Muscle layer of colon (tissue), 2 donors: ENCODE measurements at regions not wholly inside any gene's neighbourhood (a gene's known extent, or its start where the extent isn't known, plus 50 kb on each side); places are given as distances from the start of the nearest gene placed in this dataset.
"Not testable (repeated sequence)": the region's sequence is repeated elsewhere in the genome, so short reads cannot be mapped to it uniquely, and the experiment has no call there.

Source experiments
- H3K27ac ChIP-seq: one replicate; pipeline ENCODE4 v1.7.0; 2013; ENCODE audit warnings: low read depth, mild to moderate bottlenecking, low read length, moderate library complexity
- H3K27me3 ChIP-seq, 2 donors: one replicate each; pipeline ENCODE4 v1.7.0; 2013; ENCODE audit warnings: low read length in 2 of 2, mild to moderate bottlenecking in 2 of 2; ENCODE audit not compliant: insufficient read depth in 2 of 2, control insufficient read depth in 1 of 2
- H3K36me3 ChIP-seq: one replicate; pipeline ENCODE4 v1.7.0; 2013; ENCODE audit warnings: mild to moderate bottlenecking, low read length; ENCODE audit not compliant: insufficient read depth
- H3K4me1 ChIP-seq: one replicate; pipeline ENCODE4 v1.7.0; 2013; ENCODE audit warnings: mild to moderate bottlenecking, low read length; ENCODE audit not compliant: insufficient read depth
- H3K4me3 ChIP-seq, 2 donors: one replicate each; pipeline ENCODE4 v1.7.0; 2013; ENCODE audit warnings: low read length in 2 of 2, low read depth in 1 of 2, mild to moderate bottlenecking in 1 of 2, moderate library complexity in 1 of 2
- H3K9ac ChIP-seq: one replicate; pipeline ENCODE4 v1.7.0; 2013; ENCODE audit warnings: low read length
- H3K9me3 ChIP-seq: one replicate; pipeline ENCODE4 v1.7.0; 2013; ENCODE audit warnings: mild to moderate bottlenecking, low read length
- donor health status: abdominal sarcoma.
- donor health status: Adenocarcinoma of cecum.

DNA sequence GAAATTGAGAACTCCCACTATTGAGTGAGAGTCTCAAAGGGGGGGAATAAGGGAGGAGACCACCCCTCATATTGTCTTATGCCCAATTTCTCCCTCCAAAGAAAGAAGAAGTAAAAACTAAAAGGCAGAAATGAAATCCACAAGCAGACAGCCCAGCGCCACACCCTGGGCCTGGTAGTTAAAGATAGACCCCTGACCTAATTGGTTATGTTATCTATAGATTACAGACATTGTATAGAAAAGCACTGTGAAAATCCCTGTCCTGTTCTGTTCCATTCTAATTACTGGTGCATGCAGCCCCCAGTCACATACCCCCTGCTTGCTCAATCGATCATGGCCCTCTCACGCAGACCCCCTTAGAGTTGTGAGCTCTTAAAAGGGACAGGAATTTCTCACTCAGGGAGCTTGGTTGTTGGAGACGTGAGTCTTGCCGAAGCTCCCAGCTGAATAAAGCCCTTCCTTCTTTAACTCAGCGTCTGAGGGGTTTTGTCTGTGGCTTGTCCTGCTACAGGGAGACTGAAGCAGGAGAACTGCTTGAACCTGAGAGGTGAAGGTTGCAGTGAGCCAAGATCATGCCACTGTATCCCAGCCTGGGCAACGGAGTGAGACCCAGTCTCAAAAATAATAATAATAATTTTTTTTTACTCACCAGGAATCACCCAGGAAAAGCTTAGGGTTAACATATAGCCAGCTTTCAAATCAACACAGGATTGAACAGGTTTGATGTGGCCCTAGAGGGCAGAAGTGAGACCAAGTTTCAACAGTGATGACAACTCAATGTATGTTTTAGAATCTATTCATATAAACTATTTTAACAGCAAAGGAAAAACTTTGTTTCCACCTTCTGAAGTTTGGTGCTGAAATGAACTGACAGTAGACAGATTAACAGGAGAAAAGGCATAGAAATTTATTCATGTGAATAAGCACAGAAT is 181.4 kb upstream of the NDUFV2 start:
- H3K27ac ChIP-seq, H3K9me3 ChIP-seq, H3K4me3 ChIP-seq, H3K4me1 ChIP-seq, H3K9ac ChIP-seq, H3K36me3 ChIP-seq, H3K27me3 ChIP-seq: not testable (repeated sequence)

DNA sequence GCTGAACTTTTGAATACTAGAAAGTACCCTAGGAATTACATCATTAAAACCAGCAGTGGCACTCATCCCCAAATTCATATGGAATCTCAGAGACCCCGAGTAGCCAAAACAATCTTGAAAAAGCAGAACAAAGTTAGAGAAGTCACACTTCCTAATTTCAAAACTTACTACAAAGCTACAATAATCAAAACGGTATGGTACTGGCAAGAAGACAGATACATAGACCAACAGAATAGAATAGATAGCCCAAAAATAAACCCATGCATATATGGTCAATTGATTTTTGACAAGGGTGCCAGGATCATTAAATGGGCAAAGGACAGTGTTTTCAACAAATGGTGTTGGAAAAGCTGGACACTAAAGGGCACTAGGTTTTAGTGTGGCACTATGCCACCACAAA is 176.0 kb upstream of the NDUFV2 start:
- Histone ChIP-seq H3K36me3 (no peaks in the 10 kb centered on the region), H3K27me3 (no peaks in the 10 kb centered on the region), H3K9ac (no peak overlapping the region), H3K9me3 (no peaks in the 10 kb centered on the region), H3K4me3 (no peak overlapping the region), H3K4me1 (no peaks in the 10 kb centered on the region), H3K27ac (no peak overlapping the region)

- H3K27me3 ChIP-seq: no peaks in the 10 kb centered on the region
- H3K4me3 ChIP-seq: no peak overlapping the region
- no peak overlapping the region for H3K9ac ChIP-seq
- H3K36me3 ChIP-seq: no peaks in the 10 kb centered on the region
- H3K27ac ChIP-seq: no peak overlapping the region
- no peaks in the 10 kb centered on the region for H3K9me3 ChIP-seq
- no peaks in the 10 kb centered on the region for H3K4me1 ChIP-seq
Observed at GRCh38 chr18:8928044-8928443, 174.5 kb upstream of the NDUFV2 start.

DNA sequence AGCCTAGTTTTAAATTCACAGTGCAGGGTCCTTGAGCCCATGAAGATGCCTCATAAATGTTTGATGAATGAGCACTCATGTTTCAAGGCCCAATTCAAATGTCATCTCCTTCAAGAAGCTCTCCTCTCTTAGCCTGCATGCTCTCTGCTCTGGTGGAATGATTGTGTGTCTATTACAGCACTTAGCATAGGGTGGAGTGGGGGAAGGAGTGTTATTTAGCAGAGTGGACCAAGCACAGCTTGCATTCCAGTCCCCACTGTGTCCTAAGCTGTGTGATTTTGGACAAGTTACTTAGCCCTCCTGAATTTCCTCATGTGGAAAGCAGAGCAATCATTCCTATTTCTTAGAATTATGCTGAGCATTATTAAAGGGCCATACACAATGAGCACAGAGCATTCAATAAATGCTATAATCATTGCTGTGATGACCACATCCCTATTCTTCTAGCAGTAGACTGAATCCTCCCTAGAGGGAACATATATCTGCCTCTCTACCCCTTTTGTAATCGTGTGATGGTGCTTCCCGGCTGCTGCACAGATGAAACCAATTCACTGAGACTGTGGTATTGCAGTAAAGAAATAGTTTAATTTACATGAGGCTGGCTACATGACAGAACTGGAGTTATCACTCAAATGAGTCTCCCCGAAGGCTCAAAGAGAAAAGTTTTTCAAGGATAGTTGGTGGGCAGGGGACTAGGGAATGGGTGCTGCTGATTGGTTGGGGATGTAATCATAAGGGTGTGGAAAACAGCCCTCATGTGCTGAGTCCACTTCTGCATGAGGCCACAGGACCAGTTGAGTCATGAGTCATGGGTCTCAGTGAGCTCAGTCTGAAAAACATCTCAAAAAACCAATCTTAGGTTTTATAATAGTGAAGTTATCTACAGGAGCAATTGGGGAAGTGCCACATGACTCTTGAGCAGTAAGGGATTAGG is 173.4 kb upstream of the NDUFV2 start:
- no peak overlapping the region for H3K27ac ChIP-seq
- no peaks in the 10 kb centered on the region for H3K36me3 ChIP-seq
- no peaks in the 10 kb centered on the region for H3K4me1 ChIP-seq
- H3K27me3 ChIP-seq: no peaks in the 10 kb centered on the region
- H3K9ac ChIP-seq: no peak overlapping the region
- H3K9me3 ChIP-seq: no peaks in the 10 kb centered on the region
- H3K4me3 ChIP-seq: no peak overlapping the region

DNA sequence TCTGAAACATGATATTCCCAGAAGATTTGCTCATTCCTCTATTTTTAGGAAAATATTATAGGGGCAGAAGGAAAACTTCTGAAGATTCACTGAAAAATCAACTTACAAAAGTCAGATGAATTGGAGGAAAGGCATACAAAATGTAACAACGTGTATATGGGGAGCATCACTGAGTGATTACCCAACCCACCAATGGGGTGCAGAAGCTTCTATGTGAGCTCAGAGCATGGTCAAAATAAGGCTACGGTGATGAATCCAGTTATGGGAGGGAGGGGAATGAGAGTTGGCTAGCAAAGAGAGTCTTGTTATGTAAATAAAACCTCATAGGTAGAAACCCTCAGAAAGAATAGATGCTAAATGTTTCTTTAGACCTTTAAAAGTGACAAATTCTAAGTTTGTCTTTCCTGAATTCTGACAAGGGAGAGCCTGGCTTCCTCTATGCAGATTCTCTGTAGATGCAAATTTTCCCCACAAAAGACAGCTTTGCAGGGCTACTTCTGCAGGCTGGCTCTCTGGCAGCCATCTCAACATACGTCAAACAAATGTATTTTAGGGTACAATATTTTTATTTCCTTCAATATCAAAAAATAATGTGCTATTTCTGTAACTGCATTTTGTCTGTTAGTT is 171.4 kb upstream of the NDUFV2 start:
- no peak overlapping the region for H3K9ac ChIP-seq
- H3K4me1 ChIP-seq: no peaks in the 10 kb centered on the region
- H3K27me3 ChIP-seq: no peaks in the 10 kb centered on the region
- no peaks in the 10 kb centered on the region for H3K9me3 ChIP-seq
- H3K36me3 ChIP-seq: no peaks in the 10 kb centered on the region
- H3K4me3 ChIP-seq: no peak overlapping the region
- no peak overlapping the region for H3K27ac ChIP-seq

DNA sequence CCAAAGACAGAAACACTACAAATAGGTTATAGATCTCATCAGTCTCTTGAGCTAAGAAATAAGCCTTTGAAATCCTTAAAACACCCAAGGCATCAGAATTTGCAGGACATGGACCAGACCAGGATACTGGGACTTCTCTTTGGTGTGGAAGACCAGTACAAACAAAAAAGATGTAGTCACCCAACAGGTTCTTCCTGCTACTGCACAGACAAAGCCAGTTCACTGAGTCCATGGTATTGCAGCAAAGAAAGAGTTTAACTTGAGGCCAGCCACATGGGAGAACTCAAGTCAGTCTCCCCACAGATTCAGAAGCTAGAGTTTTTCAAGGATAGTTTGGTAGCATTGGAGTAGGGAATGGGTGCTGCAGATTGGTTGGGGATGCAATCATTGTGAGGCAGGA is 169.6 kb upstream of the NDUFV2 start:
- Histone ChIP-seq H3K9ac (no peak overlapping the region), H3K36me3 (no peaks in the 10 kb centered on the region), H3K4me3 (no peak overlapping the region), H3K27me3 (no peaks in the 10 kb centered on the region), H3K9me3 (no peaks in the 10 kb centered on the region), H3K27ac (no peak overlapping the region), H3K4me1 (no peaks in the 10 kb centered on the region)

- Histone ChIP-seq H3K9me3 (no peaks in the 10 kb centered on the region), H3K27me3 (no peaks in the 10 kb centered on the region), H3K36me3 (no peaks in the 10 kb centered on the region), H3K9ac (no peak overlapping the region), H3K27ac (no peak overlapping the region), H3K4me1 (no peaks in the 10 kb centered on the region), H3K4me3 (no peak overlapping the region)
Observed at GRCh38 chr18:8933714-8934284, 168.7 kb upstream of the NDUFV2 start.

GRCh38 chr18:8935346-8935745 is 167.2 kb upstream of the NDUFV2 start:
- not testable (repeated sequence) for H3K9ac ChIP-seq, H3K27me3 ChIP-seq, H3K9me3 ChIP-seq, H3K4me1 ChIP-seq, H3K27ac ChIP-seq, H3K36me3 ChIP-seq, H3K4me3 ChIP-seq

DNA sequence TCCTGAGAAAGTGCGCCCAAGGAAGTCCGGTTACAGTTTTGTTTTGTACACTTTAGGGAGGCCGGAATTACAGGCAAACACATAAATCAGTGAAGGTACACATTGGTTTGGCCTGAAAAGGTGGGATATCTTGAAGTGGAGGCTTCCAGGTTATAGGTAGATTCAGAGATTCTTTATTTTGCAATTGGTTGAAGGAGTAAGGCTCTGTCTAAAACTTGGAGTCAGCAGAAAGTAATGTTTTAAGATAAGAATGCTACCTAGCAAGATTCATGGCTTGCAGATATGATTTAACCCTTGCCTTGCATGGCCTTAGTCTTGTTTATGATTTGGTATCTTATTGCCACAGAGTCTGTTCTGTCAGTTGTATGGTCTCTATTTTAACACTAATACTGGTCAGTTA is 165.9 kb upstream of the NDUFV2 start:
- H3K9me3 ChIP-seq: no peaks in the 10 kb centered on the region
- H3K9ac ChIP-seq: no peak overlapping the region
- H3K4me1 ChIP-seq: no peaks in the 10 kb centered on the region
- no peaks in the 10 kb centered on the region for H3K27me3 ChIP-seq
- no peaks in the 10 kb centered on the region for H3K36me3 ChIP-seq
- no peak overlapping the region for H3K27ac ChIP-seq
- H3K4me3 ChIP-seq: no peak overlapping the region

- H3K4me3 ChIP-seq: no peak overlapping the region
- no peak overlapping the region for H3K9ac ChIP-seq
- H3K27me3 ChIP-seq: no peaks in the 10 kb centered on the region
- H3K27ac ChIP-seq: no peak overlapping the region
- no peaks in the 10 kb centered on the region for H3K4me1 ChIP-seq
- no peaks in the 10 kb centered on the region for H3K36me3 ChIP-seq
- H3K9me3 ChIP-seq: no peaks in the 10 kb centered on the region
Observed at GRCh38 chr18:8937160-8938094, 165.1 kb upstream of the NDUFV2 start.
